PC-3 (cell line): ENCODE measurements at regions not wholly inside any gene's neighbourhood (a gene's known extent, or its start where the extent isn't known, plus 50 kb on each side); places are given as distances from the start of the nearest gene placed in this dataset.

Experiments
- CTCF ChIP-seq: fragments of 300-600 bp; sonication (generic); conservative IDR thresholded peaks from 2 replicates; pipeline ENCODE4 v1.5.1; 2017; ENCODE audit warnings: antibody characterized with exemption, low read depth, mild to moderate bottlenecking, low read length
- EZH2 ChIP-seq: fragments of 300-600 bp; sonication (generic); IDR thresholded peaks from one replicate; pipeline ENCODE4 v1.6.1; 2017; ENCODE audit warnings: antibody characterized with exemption, mild to moderate bottlenecking, low read length; ENCODE audit not compliant: unreplicated experiment

GRCh38 chr3:154616298-154616697 is 186.3 kb upstream of the GPR149 start:
- TF ChIP-seq CTCF (no peak), EZH2 (no peak)
